GM12878 (cell line): ENCODE measurements at regions not wholly inside any gene's neighbourhood (a gene's known extent, or its start where the extent isn't known, plus 50 kb on each side); places are given as distances from the start of the nearest gene placed in this dataset.

Source experiments
- ATAC-seq: fragments of 200-7000 bp; cut with Tn5 transposase; 3 replicates; pipeline ENCODE4 v1.9.1; 2020; ENCODE audit warnings: mild to moderate bottlenecking, moderate library complexity
- BruUV-seq: library from RNA; stranded (reverse); fragments of 400-500 nt; replicated peaks from 2 replicates; lab custom pipeline; 2021; lab: Mats Ljungman, UMichigan
- CTCF ChIA-PET: fragments of 300-600 bp; sonication (Branson Sonifier 250); formaldehyde crosslinking; extraction: SDS; loops from one replicate; lab custom pipeline; 2021; ENCODE audit warnings: inconsistent platforms; lab: Yijun Ruan, JAX
- POLR2A ChIA-PET: fragments of 350-600 bp; formaldehyde crosslinking; extraction: SDS; loops from one replicate; lab custom pipeline; 2021; ENCODE audit warnings: inconsistent platforms; lab: Charles Lee
- RAD21 ChIA-PET: fragments of 300-600 bp; sonication (Branson Sonifier 250); formaldehyde crosslinking; loops from one replicate; lab custom pipeline; 2023; ENCODE audit warnings: antibody characterized with exemption; ENCODE audit not compliant: unreplicated experiment; lab: Charles Lee
- SMC1A ChIA-PET: fragments of 300-600 bp; sonication (Branson Sonifier 250); formaldehyde crosslinking; loops from one replicate; lab custom pipeline; 2023; ENCODE audit not compliant: unreplicated experiment, uncharacterized antibody; lab: Charles Lee
- DNase-seq: peaks from one replicate; pipeline ENCODE4 v3.0.0-alpha.2; 2011; ENCODE audit warnings: low read depth, low spot score
- FAIRE-seq: peaks from 3 replicates; lab custom pipeline; 2011; peaks lifted over from hg19 to GRCh38; lab: Jason Lieb, UNC
- H2AFZ ChIP-seq: 2 replicates; pipeline ENCODE4 v1.6.0; 2011; ENCODE audit warnings: low read depth, low read length, control low read depth; ENCODE audit not compliant: control insufficient read depth
- H3K27ac ChIP-seq: 2 replicates; pipeline ENCODE4 v1.5.1; 2011; ENCODE audit warnings: control low read depth; ENCODE audit not compliant: control insufficient read depth, insufficient read depth
- H3K27me3 ChIP-seq, 2 experiments: replicated peaks in 1 of 2; 2 replicates each; pipeline versions ENCODE4 v1.6.0 to v1.6.1; 2011; ENCODE audit warnings: low read length in 1 of 2; ENCODE audit not compliant: control insufficient read depth in 2 of 2, insufficient read depth in 2 of 2
- H3K36me3 ChIP-seq, 2 experiments: 2 replicates each; pipeline ENCODE4 v1.5.1; 2011; ENCODE audit warnings: low read length in 1 of 2; ENCODE audit not compliant: control insufficient read depth in 2 of 2, insufficient read depth in 2 of 2
- H3K4me1 ChIP-seq: 2 replicates; pipeline ENCODE4 v1.6.1; 2011; ENCODE audit warnings: mild to moderate bottlenecking, low read length, moderate library complexity, mixed read lengths; ENCODE audit not compliant: control insufficient read depth, insufficient read depth
- H3K4me2 ChIP-seq: 2 replicates; pipeline ENCODE4 v1.6.0; 2011; ENCODE audit warnings: control low read depth; ENCODE audit not compliant: control insufficient read depth, insufficient read depth
- H3K4me3 ChIP-seq: fragments of 200-600 bp; sonication (generic); 2 replicates; pipeline ENCODE4 v1.5.1; 2016
- H3K79me2 ChIP-seq: 2 replicates; pipeline ENCODE4 v1.6.0; 2011; ENCODE audit warnings: low read length; ENCODE audit not compliant: control insufficient read depth, insufficient read depth
- H3K9ac ChIP-seq: 2 replicates; pipeline ENCODE4 v1.8.0; 2011; ENCODE audit warnings: low read length, control low read depth, mixed read lengths; ENCODE audit not compliant: control insufficient read depth, insufficient read depth
- H3K9me3 ChIP-seq: replicated peaks from 3 replicates; pipeline ENCODE4 v1.5.1; 2011; ENCODE audit warnings: mild to moderate bottlenecking, low read length; ENCODE audit not compliant: control insufficient read depth, insufficient read depth
- H4K20me1 ChIP-seq: 2 replicates; pipeline ENCODE4 v1.6.0; 2011; ENCODE audit not compliant: control insufficient read depth, insufficient read depth
- CBX5 ChIP-seq: sonication (generic); IDR thresholded peaks from 2 replicates; pipeline ENCODE4 v1.6.1; 2016; ENCODE audit warnings: low read depth, moderate library complexity, mild to moderate bottlenecking, inconsistent platforms
- CTCF ChIP-seq, 3 experiments: IDR thresholded peaks in 2 of 3; conservative IDR thresholded peaks in 1 of 3; 2 replicates each; pipeline ENCODE4 v1.5.1; 2011; ENCODE audit warnings: low read depth in 3 of 3, low read length in 3 of 3, mild to moderate bottlenecking in 3 of 3, control low read depth in 2 of 3, moderate library complexity in 2 of 3, inconsistent platforms in 1 of 3, mixed read lengths in 1 of 3; ENCODE audit not compliant: control insufficient read depth in 2 of 3, insufficient read depth in 1 of 3; ENCODE audit errors: extremely low read depth in 1 of 3
- EP300 ChIP-seq, 2 experiments: fragments of 150-350 bp in 1 of 2; IDR thresholded peaks; 2 replicates each; pipeline ENCODE4 v1.6.1; 2011 to 2012; ENCODE audit warnings: low read depth in 2 of 2, low read length in 2 of 2, borderline replicate concordance in 1 of 2, improper control_type of control experiment in 1 of 2, inconsistent platforms in 1 of 2; ENCODE audit not compliant: control insufficient read depth in 1 of 2
- JUNB ChIP-seq: IDR thresholded peaks from 2 replicates; pipeline ENCODE4 v1.6.1; 2016; ENCODE audit warnings: antibody characterized with exemption, mild to moderate bottlenecking
- JUND ChIP-seq: IDR thresholded peaks from 2 replicates; pipeline ENCODE4 v1.6.1; 2012; ENCODE audit warnings: low read depth, mild to moderate bottlenecking, low read length, improper control_type of control experiment, moderate library complexity
- PRDM15 ChIP-seq: fragments of 450-650 bp; formaldehyde crosslinking; IDR thresholded peaks from 2 replicates; pipeline ENCODE4 v1.4.0; 2020; ENCODE audit warnings: mild to moderate bottlenecking, moderate library complexity
- RAD51 ChIP-seq: fragments of 450-650 bp; IDR thresholded peaks from 2 replicates; pipeline ENCODE4 v1.6.1; 2016; ENCODE audit warnings: moderate library complexity, mild to moderate bottlenecking, inconsistent platforms
- SIN3A ChIP-seq: IDR thresholded peaks from 2 replicates; pipeline ENCODE4 v1.6.1; 2012; ENCODE audit warnings: low read depth, low read length, improper control_type of control experiment
- SMC3 ChIP-seq: IDR thresholded peaks from 2 replicates; pipeline ENCODE4 v1.6.1; 2011; ENCODE audit warnings: low read length, improper control_type of control experiment, borderline replicate concordance
- SREBF1 ChIP-seq: IDR thresholded peaks from 2 replicates; pipeline ENCODE4 v1.6.1; 2012; ENCODE audit warnings: mild to moderate bottlenecking, low read length
- STAT1 ChIP-seq: fragments of 450-650 bp; conservative IDR thresholded peaks from 2 replicates; pipeline ENCODE4 v1.6.1; 2014; ENCODE audit warnings: antibody characterized with exemption, mild to moderate bottlenecking
- YBX1 ChIP-seq: fragments of 450-650 bp; IDR thresholded peaks from 2 replicates; pipeline ENCODE4 v1.6.1; 2016; ENCODE audit warnings: antibody characterized with exemption
- ZZZ3 ChIP-seq: IDR thresholded peaks from 2 replicates; pipeline ENCODE4 v1.6.1; 2011; ENCODE audit warnings: low read depth; ENCODE audit not compliant: control insufficient read depth, insufficient read length
- WGBS: methylation state at CpG from one replicate; pipeline ENCODE4 v1.1.6; 2016; ENCODE audit warnings: low lambda C conversion rate; ENCODE audit not compliant: insufficient replicate concordance, insufficient coverage; ENCODE audit errors: missing lambda C conversion rate; 5-methylcytosine and 5-hydroxymethylcytosine counted together
- in situ Hi-C: fragments of 300-500 bp; cut with MboI; formaldehyde crosslinking; loops from 9 replicates; pipeline ENCODE4 v1.14.3; 2018; ENCODE audit warnings: mixed read lengths
- intact Hi-C: fragments of 100-400 bp; cut with micrococcal nuclease; formaldehyde crosslinking; loops from one replicate; pipeline ENCODE4 v1.14.2; 2022; ENCODE audit not compliant: unreplicated experiment

DNA sequence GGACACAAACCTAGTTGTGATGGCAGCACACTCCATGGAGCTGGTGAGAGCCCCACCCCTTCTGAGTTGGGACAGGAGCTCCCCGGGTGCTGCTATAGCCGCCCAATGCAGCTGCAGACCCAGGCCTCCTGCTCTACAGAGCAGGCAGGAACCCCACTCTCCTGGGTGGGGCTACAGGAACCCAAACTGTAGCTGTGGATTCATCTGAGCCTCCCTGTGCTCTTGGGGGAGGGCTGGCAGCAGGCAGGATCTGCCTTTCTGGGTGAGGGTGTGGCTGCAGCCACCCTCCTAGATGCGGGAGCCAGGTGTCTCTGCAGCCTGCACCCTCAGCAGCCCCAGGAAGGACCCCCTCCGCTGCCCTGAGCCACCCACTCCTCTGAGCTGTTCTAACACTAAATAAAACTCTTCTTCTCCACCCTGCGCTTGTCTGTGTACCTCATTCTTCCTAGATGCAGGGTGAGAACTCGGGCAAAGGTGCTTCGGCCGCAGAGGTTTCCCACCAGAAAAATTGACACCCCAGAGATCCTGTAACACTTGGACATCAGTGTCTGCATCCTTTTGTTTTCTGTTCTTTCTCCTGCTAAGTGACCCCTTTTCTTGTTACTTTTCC lies 55.2 kb upstream of the KIF13A start:
- SMC1A ChIA-PET, result interaction anchor here (1.2 to 1.4 kb wide), 2 partner anchors 8 to 26 kb away, joined by 3 read pairs; no protein-coding TSS in a partner anchor

More for the DNA sequence above, 55.2 kb upstream of the KIF13A start:
- H3K79me2 ChIP-seq, result no peaks in the 10 kb centered on the region
- in situ Hi-C loops (no loop called here), intact Hi-C loops (no loop called here)
- H3K4me3 ChIP-seq, result no peak overlapping the region
- H3K4me2 ChIP-seq, result no peak overlapping the region
- no peak overlapping the region for H3K27ac ChIP-seq
- H3K9me3 ChIP-seq, result no peaks in the 10 kb centered on the region
- ChIA-PET POLR2A (no interaction called here), CTCF (interaction anchor here (1.6 kb wide), 1 partner anchor 25 kb away, joined by 3 read pairs; no protein-coding TSS in a partner anchor), RAD21 (no interaction called here)
- H3K9ac ChIP-seq, result no peak overlapping the region
- no peaks in the 10 kb centered on the region for H3K27me3 ChIP-seq
- WGBS, result 58% methylated on average over 8 of the region's 8 CpGs
- no peaks in the 10 kb centered on the region for H3K4me1 ChIP-seq
- TF ChIP-seq STAT1 (no peak), JUND (no peak), SMC3 (no peak), SREBF1 (no peak), SIN3A (no peak), CTCF (IDR thresholded peaks at IDR 0.05 in 2 of 3, conservative IDR thresholded peaks at IDR 0.05 in 1 of 3; ENCODE audit: control insufficient read depth in 2 of 3, extremely low read depth in 1 of 3, insufficient read depth in 1 of 3, low read depth in 3 of 3, low read length in 3 of 3) (no peak), RAD51 (no peak), EP300 (IDR thresholded peaks at IDR 0.05; ENCODE audit: borderline replicate concordance in 1 of 2, control insufficient read depth in 1 of 2, low read depth in 2 of 2, low read length in 2 of 2) (no peak), PRDM15 (CRISPR knock-in tag) (no peak), YBX1 (no peak), JUNB (no peak), CBX5 (no peak), ZZZ3 (no peak)
- H4K20me1 ChIP-seq, result no peaks in the 10 kb centered on the region
- DNase-seq (no peak), ATAC-seq (no peak; the same call in 2 of the 3 replicates), FAIRE-seq (no peak)
- no peak overlapping the region for H2AFZ ChIP-seq
- no peaks in the 10 kb centered on the region for H3K36me3 ChIP-seq
- BruUV-seq, result no TSS peak
